Mesenchymal stem cell (in vitro differentiated cells and primary cell): ENCODE measurements at regions not wholly inside any gene's neighbourhood (a gene's known extent, or its start where the extent isn't known, plus 50 kb on each side); places are given as distances from the start of the nearest gene placed in this dataset.
"Not testable (repeated sequence)": the region's sequence is repeated elsewhere in the genome, so short reads cannot be mapped to it uniquely, and the experiment has no call there.

Experiments used
- DNase-seq: peaks from one replicate; pipeline ENCODE4 v3.0.0-alpha.2; 2013
- H2AFZ ChIP-seq: one replicate; pipeline ENCODE4 v1.6.1; 2013; ENCODE audit warnings: low read depth, mild to moderate bottlenecking, control low read depth, inconsistent platforms, low read length, moderate library complexity
- H2AK5ac ChIP-seq: 2 replicates; pipeline ENCODE4 v1.6.1; 2013; ENCODE audit warnings: low read length, moderate library complexity, mild to moderate bottlenecking, inconsistent platforms; ENCODE audit not compliant: severe bottlenecking
- H2BK120ac ChIP-seq: one replicate; pipeline ENCODE4 v1.6.1; 2013; ENCODE audit warnings: low read depth, mild to moderate bottlenecking, inconsistent platforms, low read length, moderate library complexity
- H2BK12ac ChIP-seq, 2 experiments: one replicate each; pipeline ENCODE4 v1.6.1; 2013; ENCODE audit warnings: inconsistent platforms in 2 of 2, low read length in 2 of 2, mild to moderate bottlenecking in 2 of 2, moderate library complexity in 2 of 2, control low read depth in 1 of 2
- H2BK15ac ChIP-seq: one replicate; pipeline ENCODE4 v1.6.1; 2013; ENCODE audit warnings: mild to moderate bottlenecking, low read depth, inconsistent platforms; ENCODE audit not compliant: poor library complexity, severe bottlenecking
- H2BK5ac ChIP-seq: 2 replicates; pipeline ENCODE4 v1.6.1; 2013; ENCODE audit warnings: low read depth, mild to moderate bottlenecking, low read length, control low read depth, inconsistent platforms; ENCODE audit not compliant: poor library complexity, severe bottlenecking
- H3K14ac ChIP-seq, 2 experiments: one replicate each; pipeline ENCODE4 v1.6.1; 2013; ENCODE audit warnings: inconsistent platforms in 2 of 2, low read length in 2 of 2, control low read depth in 1 of 2, mild to moderate bottlenecking in 1 of 2, moderate library complexity in 1 of 2
- H3K18ac ChIP-seq, 2 experiments: one replicate each; pipeline ENCODE4 v1.6.1; 2013; ENCODE audit warnings: inconsistent platforms in 2 of 2, low read length in 2 of 2, control low read depth in 1 of 2, low read depth in 1 of 2, mild to moderate bottlenecking in 1 of 2
- H3K23ac ChIP-seq, 2 experiments: one replicate each; pipeline ENCODE4 v1.6.1; 2013; ENCODE audit warnings: inconsistent platforms in 2 of 2, low read length in 2 of 2, mild to moderate bottlenecking in 2 of 2, moderate library complexity in 2 of 2, control low read depth in 1 of 2
- H3K27ac ChIP-seq: 2 replicates; pipeline ENCODE4 v1.5.1; 2013; ENCODE audit warnings: mild to moderate bottlenecking, moderate library complexity, low read length, control low read depth, inconsistent platforms; ENCODE audit not compliant: poor library complexity, severe bottlenecking
- H3K27me3 ChIP-seq, 2 experiments: 2 replicates each; pipeline versions ENCODE4 v1.6.1 to v1.7.0; 2013; ENCODE audit warnings: low read length in 2 of 2, mild to moderate bottlenecking in 2 of 2, moderate library complexity in 2 of 2, control low read depth in 1 of 2, inconsistent platforms in 1 of 2; ENCODE audit not compliant: control insufficient read depth in 1 of 2, insufficient read depth in 1 of 2
- H3K36me3 ChIP-seq, 2 experiments: 2 replicates each; pipeline versions ENCODE4 v1.6.1 to v1.7.0; 2013; ENCODE audit warnings: low read length in 2 of 2, control low read depth in 1 of 2, inconsistent platforms in 1 of 2, low read depth in 1 of 2, mild to moderate bottlenecking in 1 of 2; ENCODE audit not compliant: insufficient read depth in 2 of 2, control insufficient read depth in 1 of 2
- H3K4ac ChIP-seq, 2 experiments: one replicate each; pipeline ENCODE4 v1.6.1; 2013; ENCODE audit warnings: inconsistent platforms in 2 of 2, low read length in 2 of 2, mild to moderate bottlenecking in 2 of 2, moderate library complexity in 2 of 2, control low read depth in 1 of 2, low read depth in 1 of 2
- H3K4me1 ChIP-seq: 2 replicates; pipeline ENCODE4 v1.6.1; 2013; ENCODE audit warnings: low read depth, low read length, control low read depth; ENCODE audit not compliant: control insufficient read depth, insufficient read depth
- H3K4me2 ChIP-seq: 2 replicates; pipeline ENCODE4 v1.6.1; 2013; ENCODE audit warnings: low read length, mild to moderate bottlenecking, inconsistent platforms; ENCODE audit not compliant: poor library complexity, severe bottlenecking
- H3K4me3 ChIP-seq, 2 experiments: 2 replicates each; pipeline versions ENCODE4 v1.5.1 to v1.7.0; 2013; ENCODE audit warnings: low read length in 2 of 2, mild to moderate bottlenecking in 2 of 2, control low read depth in 1 of 2, low read depth in 1 of 2; ENCODE audit not compliant: insufficient read depth in 1 of 2
- H3K79me1 ChIP-seq: replicated peaks from 2 replicates; pipeline ENCODE4 v1.6.1; 2013; ENCODE audit warnings: mild to moderate bottlenecking, control low read depth, low read length, inconsistent platforms; ENCODE audit not compliant: poor library complexity, severe bottlenecking
- H3K9ac ChIP-seq: 2 replicates; pipeline ENCODE4 v1.7.0; 2013; ENCODE audit warnings: mild to moderate bottlenecking, low read length, moderate library complexity
- H3K9me3 ChIP-seq: 2 replicates; pipeline ENCODE4 v1.7.0; 2013; ENCODE audit warnings: mild to moderate bottlenecking, low read length; ENCODE audit not compliant: control insufficient read depth
- H4K8ac ChIP-seq: one replicate; pipeline ENCODE4 v1.6.1; 2013; ENCODE audit warnings: inconsistent platforms, mild to moderate bottlenecking, low read length, moderate library complexity
- H4K91ac ChIP-seq: one replicate; pipeline ENCODE4 v1.6.1; 2013; ENCODE audit warnings: mild to moderate bottlenecking, low read length, inconsistent platforms
- WGBS: methylation state at CpG from one replicate; pipeline ENCODE4 v1.1.7; 2013; ENCODE audit warnings: mixed read lengths; 5-methylcytosine and 5-hydroxymethylcytosine counted together

- H2BK120ac ChIP-seq, H4K8ac ChIP-seq, H3K9ac ChIP-seq, H2AK5ac ChIP-seq, H3K4ac ChIP-seq, H2BK5ac ChIP-seq, H3K9me3 ChIP-seq, H3K4me3 ChIP-seq, H3K18ac ChIP-seq, H3K4me1 ChIP-seq, H2BK15ac ChIP-seq, H2AFZ ChIP-seq, DNase-seq, H2BK12ac ChIP-seq, H3K36me3 ChIP-seq, H4K91ac ChIP-seq, H3K4me2 ChIP-seq, H3K27ac ChIP-seq, H3K79me1 ChIP-seq, H3K23ac ChIP-seq, H3K14ac ChIP-seq: not testable (repeated sequence)
- 63% methylated on average over 1 of the region's 4 CpGs for WGBS
- H3K27me3 ChIP-seq, result peaks cover 0 to 30% of the 10 kb centered on the region in 2 experiments
These were observed 108.1 kb upstream of the TMEM132E start for GRCh38 chr17:34471278-34471677.

- no peak for DNase-seq
- WGBS, result 68% methylated on average over 8 of the region's 8 CpGs
- H3K4me2 ChIP-seq, result no peak overlapping the region
- no peak overlapping the region for H3K18ac ChIP-seq
- no peaks in the 10 kb centered on the region for H3K36me3 ChIP-seq
- no peak overlapping the region for H3K14ac ChIP-seq
- no peak overlapping the region for H2BK120ac ChIP-seq
- no peak overlapping the region for H3K9ac ChIP-seq
- H2AFZ ChIP-seq, result no peak overlapping the region
- no peaks in the 10 kb centered on the region for H3K4me1 ChIP-seq
- H4K91ac ChIP-seq, result no peak overlapping the region
- H2BK5ac ChIP-seq, result no peak overlapping the region
- H3K79me1 ChIP-seq, result no peaks in the 10 kb centered on the region
- no peak overlapping the region for H3K4me3 ChIP-seq
- H2AK5ac ChIP-seq, result no peak overlapping the region
- no peak overlapping the region for H3K27ac ChIP-seq
- no peaks in the 10 kb centered on the region for H3K9me3 ChIP-seq
- no peak overlapping the region for H3K23ac ChIP-seq
- no peak overlapping the region for H2BK12ac ChIP-seq
- H3K4ac ChIP-seq, result no peak overlapping the region
- H3K27me3 ChIP-seq, result peaks cover 0 to 28% of the 10 kb centered on the region in 2 experiments
- H4K8ac ChIP-seq, result no peak overlapping the region
- H2BK15ac ChIP-seq, result no peak overlapping the region
These were observed 102.8 kb upstream of the CCL1 start for GRCh38 chr17:34465789-34466188.

- H2AFZ ChIP-seq, result no peak overlapping the region
- H2AK5ac ChIP-seq, result no peak overlapping the region
- no peaks in the 10 kb centered on the region for H3K36me3 ChIP-seq
- no peak overlapping the region for H2BK12ac ChIP-seq
- no peak overlapping the region for H3K27ac ChIP-seq
- no peak overlapping the region for H3K4me2 ChIP-seq
- no peak overlapping the region for H3K9ac ChIP-seq
- no peaks in the 10 kb centered on the region for H3K79me1 ChIP-seq
- no peak for DNase-seq
- no peaks in the 10 kb centered on the region for H3K4me1 ChIP-seq
- H3K9me3 ChIP-seq, result no peaks in the 10 kb centered on the region
- 85% methylated on average over 4 of the region's 4 CpGs for WGBS
- no peak overlapping the region for H4K91ac ChIP-seq
- no peak overlapping the region for H4K8ac ChIP-seq
- H3K18ac ChIP-seq, result no peak overlapping the region
- peaks cover 0 to 28% of the 10 kb centered on the region in 2 experiments for H3K27me3 ChIP-seq
- H2BK120ac ChIP-seq, result no peak overlapping the region
- H3K23ac ChIP-seq, result no peak overlapping the region
- no peak overlapping the region for H3K14ac ChIP-seq
- no peak overlapping the region for H3K4ac ChIP-seq
- no peak overlapping the region for H2BK15ac ChIP-seq
- no peak overlapping the region for H2BK5ac ChIP-seq
- no peak overlapping the region for H3K4me3 ChIP-seq
These were observed 101.8 kb upstream of the CCL1 start for GRCh38 chr17:34464812-34465211.

- Histone ChIP-seq H3K9me3 (no peaks in the 10 kb centered on the region), H2BK120ac (no peak overlapping the region), H3K36me3 (no peaks in the 10 kb centered on the region), H2AFZ (no peak overlapping the region), H3K79me1 (no peaks in the 10 kb centered on the region), H3K27me3 (peaks cover 0 to 46% of the 10 kb centered on the region in 2 experiments), H3K14ac (no peak overlapping the region), H2BK12ac (no peak overlapping the region), H3K4me1 (no peaks in the 10 kb centered on the region), H3K4ac (no peak overlapping the region), H4K8ac (no peak overlapping the region), H3K9ac (no peak overlapping the region), H3K23ac (no peak overlapping the region), H3K4me2 (no peak overlapping the region), H3K4me3 (no peak overlapping the region), H3K18ac (no peak overlapping the region), H4K91ac (no peak overlapping the region), H2AK5ac (no peak overlapping the region), H3K27ac (no peak overlapping the region), H2BK15ac (no peak overlapping the region), H2BK5ac (no peak overlapping the region)
- 75% methylated on average over 6 of the region's 6 CpGs for WGBS
- no peak for DNase-seq
These were observed 95.2 kb upstream of the CCL1 start for GRCh38 chr17:34458266-34458665.
